Transverse colon (tissue), 4 donors: ENCODE measurements at regions not wholly inside any gene's neighbourhood (a gene's known extent, or its start where the extent isn't known, plus 50 kb on each side); places are given as distances from the start of the nearest gene placed in this dataset.
A peak's percentile ranks its signal among the peaks of the same experiment; 100 is the strongest.

Experiments used
- DNase-seq: peaks from one replicate; pipeline ENCODE4 v3.0.0-alpha.2; 2019
- H3K27ac ChIP-seq, 4 donors: fragments of 200-600 bp; sonication (generic); 2 replicates each; pipeline ENCODE4 v1.5.1; 2016 to 2018; ENCODE audit warnings: inconsistent platforms in 4 of 4
- H3K27me3 ChIP-seq: fragments of 200-600 bp; sonication (generic); 2 replicates; pipeline ENCODE4 v1.5.1; 2017; ENCODE audit warnings: inconsistent platforms
- H3K36me3 ChIP-seq, 4 donors: fragments of 200-600 bp; sonication (generic); 2 replicates each; pipeline ENCODE4 v1.5.1; 2017 to 2019; ENCODE audit warnings: inconsistent platforms in 4 of 4
- H3K4me1 ChIP-seq, 4 donors: fragments of 200-600 bp; sonication (generic); 2 replicates each; pipeline ENCODE4 v1.5.1; 2017 to 2020; ENCODE audit warnings: inconsistent platforms in 4 of 4
- H3K4me3 ChIP-seq, 4 donors: fragments of 200-600 bp; sonication (generic); 1 replicate in 1 of 4; 2 replicates in 3 of 4; pipeline versions ENCODE4 v1.5.1 to v1.6.1; 2017 to 2019; ENCODE audit warnings: inconsistent platforms in 4 of 4
- H3K9me3 ChIP-seq, 2 donors: fragments of 200-600 bp; sonication (generic); 2 replicates each; pipeline ENCODE4 v1.5.1; 2017 to 2019; ENCODE audit warnings: inconsistent platforms in 2 of 2
- CTCF ChIP-seq, 5 experiments: fragments of 200-600 bp in 3 of 5; fragments of 450-650 bp in 2 of 5; sonication (generic) in 3 of 5; IDR thresholded peaks; 1 replicate in 2 of 5; 2 replicates in 3 of 5; pipeline ENCODE4 v1.5.1; 2016 to 2017; ENCODE audit warnings: antibody characterized with exemption in 5 of 5, inconsistent platforms in 3 of 5, mild to moderate bottlenecking in 2 of 5, moderate library complexity in 1 of 5
- EP300 ChIP-seq: sonication (generic); formaldehyde crosslinking; IDR thresholded peaks from one replicate; pipeline ENCODE4 v1.6.1; 2017; ENCODE audit warnings: antibody characterized with exemption, low read depth
- POLR2A ChIP-seq: fragments of 450-650 bp; IDR thresholded peaks from one replicate; pipeline ENCODE4 v1.6.1; 2016; ENCODE audit warnings: antibody characterized with exemption, mild to moderate bottlenecking, moderate library complexity
- POLR2AphosphoS5 ChIP-seq, 3 donors: sonication (generic); formaldehyde crosslinking; IDR thresholded peaks; one replicate each; pipeline ENCODE4 v1.6.1; 2016; ENCODE audit warnings: antibody characterized with exemption in 3 of 3
- WGBS, 2 donors: methylation state at CpG; one replicate each; pipeline ENCODE4 v1.1.5; 2018; ENCODE audit warnings: low coverage in 1 of 2; 5-methylcytosine and 5-hydroxymethylcytosine counted together
- in situ Hi-C, 4 donors: fragments of 200-750 bp; cut with MboI; loops; one replicate each; pipeline versions ENCODE4 v1.15.0 to v1.15.1; 2017; ENCODE audit warnings: low sequenced_read_pairs in 3 of 4, low pct_ligation_motif_present in 1 of 4, low pct_unique_long_range_greater_than_20kb in 1 of 4
- intact Hi-C: fragments of 100-400 bp; cut with DNase I; formaldehyde crosslinking; loops from one replicate; pipeline ENCODE4 v1.15.1; 2023; ENCODE audit warnings: low total_unique reads

DNA sequence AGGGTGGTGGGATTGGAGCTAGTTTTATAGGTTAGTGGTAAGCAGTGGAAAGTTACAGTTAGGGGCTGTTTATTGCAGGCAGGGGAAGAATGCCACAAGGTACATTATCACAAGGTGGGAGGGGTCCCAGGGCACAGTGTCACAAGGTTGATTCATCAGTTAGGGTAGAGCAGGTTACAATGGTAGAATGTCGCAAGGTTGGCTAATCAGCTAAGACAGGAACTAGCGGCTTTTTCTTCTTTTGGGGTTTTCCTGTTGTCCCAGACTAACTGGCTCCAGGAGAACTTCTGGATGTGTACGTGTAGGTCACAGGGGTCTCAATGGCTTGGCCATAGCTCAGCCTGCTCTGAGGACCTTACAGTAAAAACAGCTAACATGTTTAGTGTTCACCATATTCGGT is 1221.1 kb downstream of the SLITRK1 start:
- no peak overlapping the region for H3K4me3 ChIP-seq
- 87% methylated on average over 4 of the region's 4 CpGs; no CpG with 5 or more reads in 1 of the 2 donors for WGBS, 2 donors
- TF ChIP-seq CTCF (IDR thresholded peaks at IDR 0.05) (no peak), EP300 (no peak), POLR2AphosphoS5 (IDR thresholded peaks at IDR 0.05) (no peak), POLR2A (no peak)
- no peak overlapping the region for H3K27ac ChIP-seq
- peaks cover 0 to 3% of the 10 kb centered on the region in 2 donors for H3K9me3 ChIP-seq
- DNase-seq = no peak
- no peaks in the 10 kb centered on the region for H3K27me3 ChIP-seq
- no peaks in the 10 kb centered on the region for H3K36me3 ChIP-seq
- intact Hi-C loops = no loop called here
- in situ Hi-C loops = no loop called here
- no peaks in the 10 kb centered on the region for H3K4me1 ChIP-seq

GRCh38 chr13:82658811-82659210 is 1223.5 kb downstream of the SLITRK1 start:
- TF ChIP-seq POLR2AphosphoS5 (IDR thresholded peaks at IDR 0.05) (no peak), CTCF (IDR thresholded peaks at IDR 0.05) (no peak), EP300 (no peak), POLR2A (no peak)
- 38 to 40% methylated on average over 1 of the region's 1 CpG for WGBS, 2 donors
- Histone ChIP-seq H3K27ac (no peak overlapping the region), H3K27me3 (no peaks in the 10 kb centered on the region), H3K9me3 (peaks cover 0 to 3% of the 10 kb centered on the region in 2 donors), H3K4me3 (no peak overlapping the region), H3K4me1 (no peaks in the 10 kb centered on the region), H3K36me3 (no peaks in the 10 kb centered on the region)
- intact Hi-C loops (no loop called here), in situ Hi-C loops (no loop called here)
- no peak for DNase-seq

DNA sequence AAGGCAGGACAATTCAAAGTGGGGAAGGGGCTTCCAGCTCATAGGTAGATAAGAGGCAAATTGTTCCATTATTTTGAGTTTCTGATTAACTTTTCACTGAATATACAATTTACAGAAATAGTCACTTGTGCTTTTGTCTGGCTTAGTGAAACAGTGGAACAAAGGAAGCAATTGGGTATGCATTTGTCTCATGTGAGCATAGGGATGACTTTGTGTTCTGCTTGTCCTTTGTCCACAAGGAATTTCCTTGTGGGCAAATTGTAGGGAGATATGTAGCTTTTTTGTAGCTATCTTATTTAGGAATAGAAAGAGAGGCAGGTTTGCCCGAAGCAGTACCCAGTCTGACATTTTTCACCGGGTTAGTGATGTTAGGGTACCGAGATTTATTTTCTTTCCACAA is 1224.8 kb downstream of the SLITRK1 start:
- no peaks in the 10 kb centered on the region for H3K27me3 ChIP-seq
- TF ChIP-seq CTCF (IDR thresholded peaks at IDR 0.05) (no peak), POLR2AphosphoS5 (IDR thresholded peaks at IDR 0.05) (no peak), EP300 (no peak), POLR2A (no peak)
- in situ Hi-C loops = no loop called here
- intact Hi-C loops = no loop called here
- H3K9me3 ChIP-seq = peaks cover 0 to 3% of the 10 kb centered on the region in 2 donors
- H3K4me3 ChIP-seq = no peak overlapping the region
- H3K36me3 ChIP-seq = no peaks in the 10 kb centered on the region
- no peak overlapping the region for H3K27ac ChIP-seq
- no peak for DNase-seq
- WGBS, 2 donors = 92% methylated on average over 3 of the region's 3 CpGs; no CpG with 5 or more reads in 1 of the 2 donors
- no peaks in the 10 kb centered on the region for H3K4me1 ChIP-seq

GRCh38 chr13:82654861-82655855 is 1227.1 kb downstream of the SLITRK1 start:
- no peak for TF ChIP-seq POLR2A
- no peak for TF ChIP-seq EP300
- no peak for TF ChIP-seq CTCF (IDR thresholded peaks at IDR 0.05)
- no peak for TF ChIP-seq POLR2AphosphoS5 (IDR thresholded peaks at IDR 0.05)
- intact Hi-C loops (no loop called here), in situ Hi-C loops (no loop called here)
- peak; percentile 15 for DNase-seq
- Histone ChIP-seq H3K36me3 (no peaks in the 10 kb centered on the region), H3K27me3 (no peaks in the 10 kb centered on the region), H3K27ac (no peak overlapping the region), H3K4me3 (no peak overlapping the region), H3K4me1 (no peaks in the 10 kb centered on the region), H3K9me3 (peaks cover 0 to 3% of the 10 kb centered on the region in 2 donors)
- 72 to 87% methylated on average over 5 to 16 of the region's 16 CpGs for WGBS, 2 donors
